Loucy (cell line): ENCODE measurements at regions not wholly inside any gene's neighbourhood (a gene's known extent, or its start where the extent isn't known, plus 50 kb on each side); places are given as distances from the start of the nearest gene placed in this dataset.

ENCODE experiments used
- H2AFZ ChIP-seq: fragments of 200-600 bp; sonication (generic); 2 replicates; pipeline ENCODE4 v1.6.0; 2016; ENCODE audit warnings: antibody characterized with exemption, mild to moderate bottlenecking, low read length, moderate library complexity
- H3F3A ChIP-seq: fragments of 200-600 bp; 2 replicates; pipeline ENCODE4 v1.6.0; 2016; ENCODE audit warnings: antibody characterized with exemption, low read depth, mild to moderate bottlenecking
- H3K27me3 ChIP-seq: fragments of 200-600 bp; sonication (generic); 2 replicates; pipeline ENCODE4 v1.6.1; 2014; ENCODE audit warnings: low read length, mild to moderate bottlenecking; ENCODE audit not compliant: insufficient read depth, poor library complexity, severe bottlenecking
- H3K36me3 ChIP-seq: fragments of 200-600 bp; sonication (generic); 2 replicates; pipeline ENCODE4 v1.6.1; 2016; ENCODE audit warnings: low read length; ENCODE audit not compliant: insufficient read depth
- H3K4me1 ChIP-seq: fragments of 200-600 bp; sonication (generic); 2 replicates; pipeline ENCODE4 v1.5.1; 2014; ENCODE audit warnings: low read length, mild to moderate bottlenecking; ENCODE audit not compliant: insufficient read depth, poor library complexity, severe bottlenecking
- H3K4me2 ChIP-seq: fragments of 200-600 bp; sonication (generic); 2 replicates; pipeline ENCODE4 v1.6.0; 2014; ENCODE audit warnings: antibody characterized with exemption, low read length, low read depth, mild to moderate bottlenecking; ENCODE audit not compliant: poor library complexity, severe bottlenecking
- H3K4me3 ChIP-seq: fragments of 200-600 bp; sonication (generic); 2 replicates; pipeline ENCODE4 v1.5.1; 2014; ENCODE audit warnings: low read length, mild to moderate bottlenecking, mixed read lengths; ENCODE audit not compliant: poor library complexity, severe bottlenecking
- H3K79me2 ChIP-seq: fragments of 200-600 bp; sonication (generic); 2 replicates; pipeline ENCODE4 v1.6.1; 2014; ENCODE audit warnings: low read length; ENCODE audit not compliant: insufficient read depth
- H3K9ac ChIP-seq: fragments of 200-600 bp; sonication (generic); 2 replicates; pipeline ENCODE4 v1.6.0; 2014; ENCODE audit warnings: mild to moderate bottlenecking, low read depth, low read length, moderate library complexity; ENCODE audit not compliant: poor library complexity, severe bottlenecking
- H3K9me2 ChIP-seq: fragments of 200-600 bp; sonication (generic); replicated peaks from 2 replicates; pipeline ENCODE4 v1.6.1; 2016; ENCODE audit warnings: low read depth, low read length, mixed read lengths
- H3K9me3 ChIP-seq: fragments of 200-600 bp; sonication (generic); 2 replicates; pipeline ENCODE4 v1.6.1; 2014; ENCODE audit warnings: mild to moderate bottlenecking, antibody characterized with exemption, low read length, low read depth; ENCODE audit not compliant: insufficient read depth
- H4K20me1 ChIP-seq: fragments of 200-600 bp; sonication (generic); 2 replicates; pipeline ENCODE4 v1.6.0; 2014; ENCODE audit warnings: antibody characterized with exemption, low read length, mild to moderate bottlenecking; ENCODE audit not compliant: insufficient read depth, poor library complexity, severe bottlenecking
- CTCF ChIP-seq: fragments of 200-600 bp; sonication (generic); conservative IDR thresholded peaks from 2 replicates; pipeline ENCODE4 v1.5.1; 2014; ENCODE audit warnings: mild to moderate bottlenecking, antibody characterized with exemption, low read length
- EZH2phosphoT487 ChIP-seq: fragments of 200-600 bp; IDR thresholded peaks from 2 replicates; pipeline ENCODE4 v1.6.1; 2018; ENCODE audit warnings: antibody characterized with exemption, mild to moderate bottlenecking, moderate library complexity, borderline replicate concordance

GRCh38 chr1:94305704-94306103 lies 68.3 kb upstream of the ARHGAP29 start:
- TF ChIP-seq EZH2phosphoT487 = no peak
- TF ChIP-seq CTCF = no peak
- Histone ChIP-seq H3K9me2 (no peaks in the 10 kb centered on the region), H3K4me1 (no peaks in the 10 kb centered on the region), H2AFZ (no peak overlapping the region), H3F3A (no peaks in the 10 kb centered on the region), H3K27me3 (no peaks in the 10 kb centered on the region), H3K4me2 (no peak overlapping the region), H3K9ac (no peak overlapping the region), H3K9me3 (no peaks in the 10 kb centered on the region), H3K36me3 (no peaks in the 10 kb centered on the region), H3K79me2 (no peaks in the 10 kb centered on the region), H4K20me1 (no peaks in the 10 kb centered on the region), H3K4me3 (no peak overlapping the region)

- H3K36me3 ChIP-seq = no peaks in the 10 kb centered on the region
- H3K9me2 ChIP-seq = no peaks in the 10 kb centered on the region
- H3K4me2 ChIP-seq = no peak overlapping the region
- H4K20me1 ChIP-seq = no peaks in the 10 kb centered on the region
- no peaks in the 10 kb centered on the region for H3K27me3 ChIP-seq
- no peak overlapping the region for H2AFZ ChIP-seq
- H3K79me2 ChIP-seq = no peaks in the 10 kb centered on the region
- H3K9me3 ChIP-seq = no peaks in the 10 kb centered on the region
- no peaks in the 10 kb centered on the region for H3F3A ChIP-seq
- TF ChIP-seq CTCF (no peak), EZH2phosphoT487 (no peak)
- H3K4me1 ChIP-seq = no peaks in the 10 kb centered on the region
- H3K9ac ChIP-seq = no peak overlapping the region
- H3K4me3 ChIP-seq = no peak overlapping the region
These were observed 67.2 kb upstream of the ARHGAP29 start for GRCh38 chr1:94304553-94304952.

GRCh38 chr1:94303005-94303404 lies 65.6 kb upstream of the ARHGAP29 start:
- Histone ChIP-seq H3K9me3 (no peaks in the 10 kb centered on the region), H3K4me2 (no peak overlapping the region), H3K27me3 (no peaks in the 10 kb centered on the region), H3K9ac (no peak overlapping the region), H4K20me1 (no peaks in the 10 kb centered on the region), H3K4me3 (no peak overlapping the region), H3K36me3 (no peaks in the 10 kb centered on the region), H2AFZ (no peak overlapping the region), H3K9me2 (no peaks in the 10 kb centered on the region), H3K4me1 (no peaks in the 10 kb centered on the region), H3F3A (no peaks in the 10 kb centered on the region), H3K79me2 (no peaks in the 10 kb centered on the region)
- TF ChIP-seq EZH2phosphoT487 (no peak), CTCF (no peak)
